C4-2B (cell line): ENCODE measurements at regions not wholly inside any gene's neighbourhood (a gene's known extent, or its start where the extent isn't known, plus 50 kb on each side); places are given as distances from the start of the nearest gene placed in this dataset.

Experiments
- H3K27ac ChIP-seq: fragments of 450-650 bp; 2 replicates; pipeline ENCODE4 v1.5.1; 2017
- ZFX ChIP-seq: fragments of 450-650 bp; IDR thresholded peaks from 2 replicates; pipeline ENCODE4 v1.6.1; 2017
- TF ChIP-seq, protein P1 (sequence below): fragments of 450-650 bp; conservative IDR thresholded peaks from 2 replicates; pipeline ENCODE4 v1.5.1; 2017; ENCODE audit warnings: mild to moderate bottlenecking

DNA sequence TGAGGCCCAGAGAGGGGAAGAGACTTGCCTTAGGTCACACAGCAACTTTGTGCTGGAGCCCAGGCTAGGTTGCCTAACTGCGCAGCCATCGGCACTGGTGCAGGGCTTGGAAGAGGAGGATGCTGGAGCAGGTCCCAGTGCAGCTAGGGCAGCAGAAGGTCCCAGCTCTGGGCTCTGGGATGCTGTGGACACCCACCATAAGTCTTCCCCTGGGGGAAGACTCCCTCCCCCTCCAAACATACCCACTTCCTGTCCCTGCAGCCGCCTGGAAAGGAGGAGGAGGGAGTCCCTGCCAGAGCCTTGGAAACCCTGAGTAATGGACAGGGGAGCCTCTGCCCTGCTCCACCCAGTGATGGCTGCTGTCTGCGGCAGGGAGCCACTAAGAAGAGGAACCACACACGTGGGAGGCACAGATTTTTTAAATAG lies 93.6 kb downstream of the NCR2 start:
- TF ChIP-seq, protein P1, sequence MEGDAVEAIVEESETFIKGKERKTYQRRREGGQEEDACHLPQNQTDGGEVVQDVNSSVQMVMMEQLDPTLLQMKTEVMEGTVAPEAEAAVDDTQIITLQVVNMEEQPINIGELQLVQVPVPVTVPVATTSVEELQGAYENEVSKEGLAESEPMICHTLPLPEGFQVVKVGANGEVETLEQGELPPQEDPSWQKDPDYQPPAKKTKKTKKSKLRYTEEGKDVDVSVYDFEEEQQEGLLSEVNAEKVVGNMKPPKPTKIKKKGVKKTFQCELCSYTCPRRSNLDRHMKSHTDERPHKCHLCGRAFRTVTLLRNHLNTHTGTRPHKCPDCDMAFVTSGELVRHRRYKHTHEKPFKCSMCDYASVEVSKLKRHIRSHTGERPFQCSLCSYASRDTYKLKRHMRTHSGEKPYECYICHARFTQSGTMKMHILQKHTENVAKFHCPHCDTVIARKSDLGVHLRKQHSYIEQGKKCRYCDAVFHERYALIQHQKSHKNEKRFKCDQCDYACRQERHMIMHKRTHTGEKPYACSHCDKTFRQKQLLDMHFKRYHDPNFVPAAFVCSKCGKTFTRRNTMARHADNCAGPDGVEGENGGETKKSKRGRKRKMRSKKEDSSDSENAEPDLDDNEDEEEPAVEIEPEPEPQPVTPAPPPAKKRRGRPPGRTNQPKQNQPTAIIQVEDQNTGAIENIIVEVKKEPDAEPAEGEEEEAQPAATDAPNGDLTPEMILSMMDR: no peak
- TF ChIP-seq ZFX: no peak
- no peak overlapping the region for H3K27ac ChIP-seq

DNA sequence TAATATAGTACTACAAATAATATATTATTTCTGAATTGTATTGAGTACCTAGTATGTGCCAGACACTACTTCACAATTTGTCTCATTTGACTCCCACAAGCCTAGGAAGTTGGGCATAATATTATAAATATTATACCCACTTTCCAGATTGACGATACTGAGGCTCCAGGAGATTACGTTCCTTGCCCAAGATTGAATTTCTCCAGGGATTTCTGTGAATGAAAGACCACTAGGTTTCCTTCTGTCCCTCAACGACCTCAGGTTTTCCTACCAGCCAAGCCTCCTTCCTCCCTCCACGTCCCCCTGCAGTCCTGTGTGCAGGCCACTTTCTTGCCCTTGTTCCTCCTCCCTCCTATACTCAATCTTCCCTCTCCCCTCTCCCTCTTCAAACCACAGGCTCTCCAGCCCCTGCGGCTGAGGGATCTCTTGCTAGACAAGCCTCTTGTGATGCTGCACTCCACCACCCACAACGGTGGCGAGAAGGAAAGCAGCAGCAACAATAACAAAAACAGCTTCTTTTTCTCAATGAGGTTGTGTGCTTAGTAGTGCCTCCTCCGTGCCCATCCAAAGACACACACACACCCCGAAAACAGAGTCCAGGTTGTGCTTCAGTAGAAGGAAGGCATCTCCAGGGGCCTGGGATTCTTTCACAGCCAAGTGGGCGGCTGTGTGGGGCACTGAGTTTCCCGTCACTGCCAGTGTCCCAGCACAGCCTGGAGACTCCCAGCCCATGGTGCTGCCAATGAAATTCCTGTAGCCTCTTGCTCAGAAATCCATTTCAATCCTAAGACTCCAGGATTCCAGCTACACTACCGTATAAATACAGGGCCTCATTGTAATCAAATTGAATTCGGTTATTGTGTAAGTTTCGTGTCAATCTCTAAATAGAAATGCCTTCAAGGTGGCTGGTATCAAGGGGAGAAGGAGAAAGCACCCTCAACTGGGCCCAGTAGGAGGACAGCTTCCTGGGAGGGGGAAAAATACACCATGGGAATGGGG lies 94.4 kb downstream of the NCR2 start:
- H3K27ac ChIP-seq: no peak overlapping the region
- TF ChIP-seq, protein P1: no peak
- no peak for TF ChIP-seq ZFX

DNA sequence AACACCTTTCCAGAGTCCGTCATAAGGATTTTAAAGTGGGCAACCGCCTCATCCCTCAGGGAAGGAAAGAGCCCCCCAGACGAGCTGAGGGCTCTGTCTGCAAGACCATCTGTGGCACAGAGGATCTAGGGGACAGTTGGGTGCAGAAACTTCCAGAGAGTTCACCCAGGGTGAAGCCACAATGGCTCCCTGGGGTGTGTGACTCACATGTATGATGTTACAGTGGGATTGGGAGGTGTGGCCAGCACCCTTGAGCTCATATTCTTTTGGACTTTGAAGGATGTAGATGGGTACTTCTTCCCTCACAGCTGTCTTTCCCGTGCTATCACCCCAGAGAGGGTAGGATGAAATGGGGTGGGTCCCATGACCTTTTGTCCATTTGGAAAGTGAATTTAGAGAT lies 95.5 kb downstream of the NCR2 start:
- no peak overlapping the region for H3K27ac ChIP-seq
- TF ChIP-seq ZFX: no peak
- TF ChIP-seq, protein P1: no peak

DNA sequence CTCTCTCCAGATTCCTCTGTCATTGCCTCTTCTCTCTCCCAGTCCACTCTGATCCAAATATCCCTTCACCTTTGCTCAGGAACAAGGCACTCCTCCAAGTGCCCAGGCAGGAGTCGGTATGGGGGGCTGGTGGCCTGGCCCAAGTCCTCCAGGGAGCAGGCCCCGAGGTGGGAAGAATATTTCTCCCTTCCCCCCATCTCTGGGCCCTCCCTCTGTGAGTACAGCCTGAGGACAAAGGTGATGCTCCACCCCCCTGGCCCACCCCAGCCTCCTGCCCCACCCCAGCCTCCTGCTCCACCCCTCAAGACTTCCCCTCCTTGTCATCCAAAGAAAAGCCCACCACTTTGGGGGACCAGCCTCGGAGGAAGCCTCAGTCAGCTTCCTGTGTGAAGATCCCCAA lies 96.9 kb downstream of the NCR2 start:
- H3K27ac ChIP-seq: no peak overlapping the region
- TF ChIP-seq, protein P1: no peak
- no peak for TF ChIP-seq ZFX

DNA sequence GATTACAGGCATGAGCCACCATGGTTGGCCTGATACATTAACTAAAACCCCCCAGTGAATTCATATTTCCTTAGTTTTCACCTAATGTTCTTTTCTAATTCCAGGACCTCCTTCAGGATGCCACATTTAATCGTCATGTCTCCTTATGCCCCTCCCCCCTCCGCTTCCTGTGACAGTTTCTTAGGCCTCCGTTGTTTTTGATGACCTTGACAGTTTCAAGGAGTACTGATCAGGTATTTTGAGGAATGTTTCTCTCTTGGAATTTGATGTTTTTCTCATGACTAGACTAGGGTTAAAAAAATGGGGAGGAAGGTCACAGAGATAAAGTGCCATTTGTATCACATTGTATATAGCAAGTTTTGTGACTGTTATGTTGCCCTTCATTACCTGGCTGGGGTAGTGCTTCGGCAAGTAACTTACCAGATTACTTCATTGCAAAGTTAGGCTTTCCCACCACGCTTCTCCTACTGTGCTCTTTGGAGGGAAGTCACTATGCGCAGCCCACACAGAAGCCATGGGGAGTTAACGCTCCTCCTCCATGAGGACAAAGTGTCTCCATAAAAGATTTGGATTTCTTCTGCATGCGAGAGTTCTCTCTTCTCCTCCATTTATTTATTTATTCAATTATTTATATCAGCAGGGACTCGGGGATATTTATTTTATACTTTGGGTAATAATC lies 99.5 kb downstream of the NCR2 start:
- no peak overlapping the region for H3K27ac ChIP-seq
- TF ChIP-seq, protein P1: no peak
- no peak for TF ChIP-seq ZFX

DNA sequence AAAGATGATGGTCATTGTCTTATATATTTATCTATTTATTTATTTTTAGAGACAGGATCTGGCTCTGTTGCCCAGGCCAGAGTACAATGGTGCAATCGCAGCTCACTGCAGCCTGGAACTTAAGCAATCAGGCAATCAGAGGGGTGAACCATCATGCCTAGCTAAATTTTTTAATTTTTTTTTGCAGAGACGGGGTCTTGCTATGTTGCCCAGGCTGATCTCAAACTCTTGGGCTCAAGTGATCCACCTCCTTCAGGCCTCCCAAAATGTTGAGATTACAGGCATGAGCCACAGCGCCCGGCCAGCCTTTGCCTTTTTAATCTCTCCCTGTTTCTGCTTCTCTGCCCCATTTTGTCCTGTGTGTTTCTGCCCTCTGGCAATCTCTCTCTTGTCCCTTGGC lies 102.2 kb downstream of the NCR2 start:
- no peak for TF ChIP-seq ZFX
- TF ChIP-seq, protein P1: no peak

DNA sequence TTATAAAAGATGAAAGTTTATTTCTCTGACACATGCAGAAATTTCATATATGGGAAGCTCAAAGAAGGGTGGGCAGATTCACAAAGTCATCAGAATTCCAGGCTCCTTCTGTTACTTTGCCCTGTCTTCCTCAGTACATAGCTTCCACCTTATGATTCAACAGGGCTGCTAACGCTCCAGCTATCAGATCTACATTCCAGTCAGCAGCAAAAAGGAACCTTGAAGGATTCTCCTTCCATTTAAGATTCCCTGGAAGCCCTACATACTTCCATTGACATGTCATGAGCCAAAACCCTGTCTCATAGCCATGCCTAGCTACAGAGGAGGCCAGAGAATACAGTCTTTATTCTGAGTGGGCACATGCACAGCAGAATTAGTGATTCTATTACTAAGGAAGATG lies 103.3 kb downstream of the NCR2 start:
- no peak overlapping the region for H3K27ac ChIP-seq
- no peak for TF ChIP-seq ZFX
- TF ChIP-seq, protein P1: no peak

More for the DNA sequence above, 102.2 kb downstream of the NCR2 start:
- H3K27ac ChIP-seq: no peak overlapping the region
